ENCODE measurements at regions not wholly inside any gene's neighbourhood (a gene's known extent, or its start where the extent isn't known, plus 50 kb on each side); places are given as distances from the start of the nearest gene placed in this dataset.

GRCh38 chr4:83704786-83705185, 168.9 kb downstream of the GPAT3 start:
- in situ Hi-C loops (cut with MboI): no loop called here
- no peak for FAIRE-seq
- no peak for ATAC-seq

DNA sequence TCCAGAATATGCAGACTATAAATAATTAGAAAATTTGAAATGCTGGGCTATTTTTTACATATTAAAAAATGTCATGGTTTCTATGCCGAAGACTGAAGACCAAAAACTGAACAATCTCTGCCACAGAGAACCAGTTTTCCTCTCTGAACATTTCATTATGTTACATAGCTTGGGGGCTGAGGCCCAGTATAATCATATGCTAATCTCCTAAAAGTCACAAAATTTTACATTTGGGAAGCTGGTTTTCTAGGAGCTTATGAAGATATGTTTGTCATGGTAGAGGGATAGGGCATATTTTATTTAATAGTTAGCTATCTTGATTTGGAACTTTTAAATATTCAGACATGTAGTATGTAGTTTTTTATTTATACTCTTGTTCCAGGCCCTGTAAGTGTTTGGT, 167.8 kb downstream of the GPAT3 start:
- Histone ChIP-seq H3K4me2 (ENCODE audit: insufficient read depth, low read length) (no peak overlapping the region), H3K9me1 (ENCODE audit: control insufficient read depth, insufficient read depth, low read length) (no peaks in the 10 kb centered on the region), H3K36me3 (ENCODE audit: control insufficient read depth, insufficient read depth, low read length) (no peaks in the 10 kb centered on the region), H4K20me1 (replicated peaks; ENCODE audit: control insufficient read depth, insufficient read depth, low read length) (no peaks in the 10 kb centered on the region), H3K9me3 (replicated peaks; ENCODE audit: control insufficient read depth, insufficient read depth, low read depth, low read length) (no peaks in the 10 kb centered on the region), H3K9ac (ENCODE audit: insufficient read depth in 1 of 2, low read depth in 2 of 2, low read length in 2 of 2) (no peak overlapping the region), H3K27me3 (ENCODE audit: control insufficient read depth in 2 of 2, insufficient read depth in 2 of 2, low read length in 2 of 2) (no peaks in the 10 kb centered on the region), H3K4me1 (replicated peaks in 1 of 2; ENCODE audit: control insufficient read depth in 2 of 2, insufficient read depth in 2 of 2, low read length in 2 of 2) (no peaks in the 10 kb centered on the region), H2AFZ (ENCODE audit: low read depth, low read length) (no peak overlapping the region), H3K79me2 (ENCODE audit: control insufficient read depth, insufficient read depth, low read length) (no peaks in the 10 kb centered on the region), H3K27ac (ENCODE audit: extremely low read depth, low read depth, low read length) (no peak overlapping the region), H3K4me3 (no peak overlapping the region)
- 6% methylated on average over 1 of the region's 1 CpG for WGBS (ENCODE audit: insufficient coverage, low coverage, missing lambda C conversion rate)
- no peak for FAIRE-seq
- ChIA-PET CTCF (ENCODE audit: low intra/inter-chr PET ratio) (no interaction called here), POLR2A (interaction anchor here (0.9 kb wide), 1 partner anchor 12 kb away, joined by 3 read pairs; no protein-coding TSS in a partner anchor)
- BruUV-seq (replicated peaks): no TSS peak
- TF ChIP-seq NEUROD1 (IDR thresholded peaks at IDR 0.05; ENCODE audit: borderline replicate concordance, low read depth, low read length, partially characterized antibody) (no peak), PATZ1 (CRISPR knock-in tag; IDR thresholded peaks at IDR 0.05; ENCODE audit: borderline replicate concordance) (no peak), ZBTB1 (CRISPR knock-in tag; IDR thresholded peaks at IDR 0.05; ENCODE audit: borderline replicate concordance, low read depth) (no peak)
- no peak for DNase-seq (ENCODE audit: extremely low read depth in 1 of 4, low spot score in 3 of 4)
- in situ Hi-C loops (cut with MboI) (no loop called here), intact Hi-C loops (cut with micrococcal nuclease) (no loop called here)
- no peak for ATAC-seq

More at GRCh38 chr4:83704786-83705185, 168.9 kb downstream of the GPAT3 start:
- Histone ChIP-seq H4K20me1 (replicated peaks; ENCODE audit: control insufficient read depth, insufficient read depth, low read length) (no peaks in the 10 kb centered on the region), H3K4me3 (no peak overlapping the region), H3K36me3 (ENCODE audit: control insufficient read depth, insufficient read depth, low read length) (no peaks in the 10 kb centered on the region), H3K9me3 (replicated peaks; ENCODE audit: control insufficient read depth, insufficient read depth, low read depth, low read length) (no peaks in the 10 kb centered on the region), H3K4me2 (ENCODE audit: insufficient read depth, low read length) (no peak overlapping the region), H3K4me1 (replicated peaks in 1 of 2; ENCODE audit: control insufficient read depth in 2 of 2, insufficient read depth in 2 of 2, low read length in 2 of 2) (no peaks in the 10 kb centered on the region), H2AFZ (ENCODE audit: low read depth, low read length) (no peak overlapping the region), H3K9me1 (ENCODE audit: control insufficient read depth, insufficient read depth, low read length) (no peaks in the 10 kb centered on the region), H3K79me2 (ENCODE audit: control insufficient read depth, insufficient read depth, low read length) (no peaks in the 10 kb centered on the region), H3K27ac (ENCODE audit: extremely low read depth, low read depth, low read length) (no peak overlapping the region), H3K27me3 (ENCODE audit: control insufficient read depth in 2 of 2, insufficient read depth in 2 of 2, low read length in 2 of 2) (no peaks in the 10 kb centered on the region), H3K9ac (ENCODE audit: insufficient read depth in 1 of 2, low read depth in 2 of 2, low read length in 2 of 2) (no peak overlapping the region)
- WGBS (ENCODE audit: insufficient coverage, low coverage, missing lambda C conversion rate): 3% methylated on average over 2 of the region's 2 CpGs
- DNase-seq (ENCODE audit: extremely low read depth in 1 of 4, low spot score in 3 of 4): no peak
- intact Hi-C loops (cut with micrococcal nuclease): no loop called here
- BruUV-seq (replicated peaks): no TSS peak
- POLR2A ChIA-PET: no interaction called here
- no peak for TF ChIP-seq ELF2 (CRISPR knock-in tag; IDR thresholded peaks at IDR 0.05)
- no peak for TF ChIP-seq ZNF668 (CRISPR knock-in tag; IDR thresholded peaks at IDR 0.05)
- CTCF ChIA-PET (ENCODE audit: low intra/inter-chr PET ratio): no interaction called here

Data from K562 (cell line).